ENCODE measurements at regions not wholly inside any gene's neighbourhood (a gene's known extent, or its start where the extent isn't known, plus 50 kb on each side); places are given as distances from the start of the nearest gene placed in this dataset.

GRCh38 chr2:220555961-220556630 lies 928.7 kb downstream of the SLC4A3 start:
- Mint-ChIP-seq H3K36me3 (no peaks in the 10 kb centered on the region), H3K4me1 (no peaks in the 10 kb centered on the region), H3K27ac (no peak overlapping the region), H3K4me3 (no peak overlapping the region), H3K27me3 (peaks cover 2% of the 10 kb centered on the region), H3K9me3 (no peaks in the 10 kb centered on the region)

DNA sequence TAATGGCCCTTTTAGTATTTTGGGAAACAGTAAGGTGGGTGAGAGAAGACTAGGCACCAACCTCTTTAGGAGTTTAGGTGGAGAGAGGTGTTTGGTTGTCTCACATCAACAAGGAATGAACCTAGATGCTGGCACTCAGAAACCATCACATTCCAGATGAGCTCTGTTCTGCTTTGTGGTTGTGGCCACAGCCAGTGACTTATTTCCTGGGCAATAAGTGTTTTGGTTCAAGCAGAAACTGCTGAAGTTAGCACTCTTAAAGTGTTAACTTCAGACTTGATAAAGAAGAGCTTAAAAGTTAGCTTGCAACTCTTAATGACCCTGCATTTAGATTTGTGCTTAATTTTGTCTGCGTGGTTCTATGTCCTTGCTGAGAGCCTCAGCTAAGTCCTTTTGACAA lies 929.2 kb downstream of the SLC4A3 start:
- Mint-ChIP-seq H3K27me3 (peaks cover 2% of the 10 kb centered on the region), H3K4me1 (no peaks in the 10 kb centered on the region), H3K4me3 (no peak overlapping the region), H3K9me3 (no peaks in the 10 kb centered on the region), H3K27ac (no peak overlapping the region), H3K36me3 (no peaks in the 10 kb centered on the region)

DNA sequence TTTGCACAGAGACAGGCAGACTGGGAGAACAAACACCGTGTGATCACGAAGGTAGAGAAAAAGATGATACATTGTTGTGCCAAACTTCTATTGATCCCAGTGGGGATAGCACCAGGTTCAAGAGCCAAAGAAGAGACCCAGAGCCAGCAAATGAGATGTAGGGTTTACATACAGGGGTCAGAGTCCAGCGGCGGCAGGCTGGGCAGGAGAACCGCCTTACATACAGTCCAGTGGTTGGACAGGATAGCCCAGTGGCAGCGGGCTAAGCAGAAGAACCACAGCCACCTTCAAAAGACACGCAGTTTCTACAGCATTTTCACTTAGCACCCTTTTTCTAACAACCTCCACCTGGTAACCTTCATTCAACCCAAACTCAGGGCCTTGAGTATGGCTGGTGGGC lies 932.8 kb downstream of the SLC4A3 start:
- Mint-ChIP-seq H3K9me3 (no peaks in the 10 kb centered on the region), H3K27ac (no peak overlapping the region), H3K36me3 (no peaks in the 10 kb centered on the region), H3K4me3 (no peak overlapping the region), H3K27me3 (peaks cover 2% of the 10 kb centered on the region), H3K4me1 (no peaks in the 10 kb centered on the region)

DNA sequence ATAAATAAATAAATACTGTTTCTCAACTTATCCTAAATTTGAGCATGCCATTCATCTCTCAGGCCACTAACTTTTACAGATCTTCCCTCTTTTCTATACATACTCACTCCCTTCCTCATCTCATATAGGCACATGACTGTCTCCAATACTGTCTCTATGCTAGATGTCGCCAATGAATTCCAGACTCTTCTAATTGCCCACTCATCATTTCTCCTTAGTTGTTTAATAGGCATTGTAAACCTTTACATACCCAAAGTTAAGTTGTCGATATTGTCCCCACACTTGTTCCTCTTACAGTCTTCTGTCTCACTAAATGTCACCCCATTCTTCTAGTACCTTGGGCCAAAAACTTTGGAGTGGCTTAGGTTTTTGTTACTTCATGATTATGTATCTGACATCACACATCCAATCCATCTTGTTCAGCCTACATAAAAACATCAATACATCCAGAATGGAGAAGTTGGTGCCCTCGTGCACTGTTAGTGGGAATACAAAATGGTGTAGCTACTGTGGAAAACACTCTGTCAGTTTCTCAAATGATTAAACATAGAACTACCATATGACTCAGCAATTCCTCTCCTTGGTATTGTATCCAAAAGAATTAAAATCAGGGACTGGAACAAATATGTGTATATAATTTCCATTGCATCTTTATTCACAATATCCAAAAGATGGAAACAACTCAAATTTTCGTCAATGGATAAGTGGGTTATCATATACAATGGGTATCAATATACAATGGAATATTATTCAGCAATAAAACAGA lies 935.1 kb downstream of the SLC4A3 start:
- H3K4me1 Mint-ChIP-seq = no peaks in the 10 kb centered on the region
- H3K27ac Mint-ChIP-seq = no peak overlapping the region
- H3K27me3 Mint-ChIP-seq = peaks cover 2% of the 10 kb centered on the region
- no peaks in the 10 kb centered on the region for H3K9me3 Mint-ChIP-seq
- no peak overlapping the region for H3K4me3 Mint-ChIP-seq
- H3K36me3 Mint-ChIP-seq = no peaks in the 10 kb centered on the region

- no peak overlapping the region for H3K4me3 Mint-ChIP-seq
- H3K36me3 Mint-ChIP-seq = no peaks in the 10 kb centered on the region
- no peak overlapping the region for H3K27ac Mint-ChIP-seq
- no peaks in the 10 kb centered on the region for H3K4me1 Mint-ChIP-seq
- H3K27me3 Mint-ChIP-seq = no peaks in the 10 kb centered on the region
- no peaks in the 10 kb centered on the region for H3K9me3 Mint-ChIP-seq
These were observed 940.9 kb downstream of the SLC4A3 start for GRCh38 chr2:220568296-220568695.

GRCh38 chr2:220569112-220569897 lies 941.9 kb downstream of the SLC4A3 start:
- Mint-ChIP-seq H3K4me3 (no peak overlapping the region), H3K4me1 (no peaks in the 10 kb centered on the region)

GRCh38 chr2:220572385-220572784 lies 945.0 kb downstream of the SLC4A3 start:
- no peak overlapping the region for H3K4me3 Mint-ChIP-seq
- no peaks in the 10 kb centered on the region for H3K4me1 Mint-ChIP-seq
- no peaks in the 10 kb centered on the region for H3K27me3 Mint-ChIP-seq
- H3K9me3 Mint-ChIP-seq = no peaks in the 10 kb centered on the region
- H3K36me3 Mint-ChIP-seq = no peaks in the 10 kb centered on the region
- H3K27ac Mint-ChIP-seq = no peak overlapping the region

More at GRCh38 chr2:220569112-220569897, 941.9 kb downstream of the SLC4A3 start:
- no peaks in the 10 kb centered on the region for H3K9me3 Mint-ChIP-seq
- no peak overlapping the region for H3K27ac Mint-ChIP-seq
- H3K27me3 Mint-ChIP-seq = no peaks in the 10 kb centered on the region
- no peaks in the 10 kb centered on the region for H3K36me3 Mint-ChIP-seq

DNA sequence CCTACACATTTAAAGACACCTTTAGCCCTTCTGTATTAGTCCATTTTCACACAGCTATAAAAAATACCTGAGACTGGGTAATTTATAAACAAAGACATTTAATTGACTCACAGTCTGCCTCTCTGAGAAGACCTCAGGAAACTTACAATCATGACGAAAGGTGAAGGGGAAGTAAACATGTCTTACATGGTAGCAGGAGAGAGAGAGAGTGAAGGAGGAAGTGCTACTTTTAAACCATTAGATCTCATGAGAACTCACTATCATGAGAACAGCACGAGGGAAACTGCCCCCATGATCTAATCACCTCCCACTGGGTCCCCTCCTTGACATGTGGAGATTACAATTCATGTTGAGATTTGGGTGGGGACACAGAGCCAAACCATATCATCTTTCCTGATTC lies 946.6 kb downstream of the SLC4A3 start:
- Mint-ChIP-seq H3K4me3 (no peak overlapping the region), H3K4me1 (no peaks in the 10 kb centered on the region), H3K27me3 (no peaks in the 10 kb centered on the region), H3K36me3 (no peaks in the 10 kb centered on the region), H3K9me3 (no peaks in the 10 kb centered on the region), H3K27ac (no peak overlapping the region)

DNA sequence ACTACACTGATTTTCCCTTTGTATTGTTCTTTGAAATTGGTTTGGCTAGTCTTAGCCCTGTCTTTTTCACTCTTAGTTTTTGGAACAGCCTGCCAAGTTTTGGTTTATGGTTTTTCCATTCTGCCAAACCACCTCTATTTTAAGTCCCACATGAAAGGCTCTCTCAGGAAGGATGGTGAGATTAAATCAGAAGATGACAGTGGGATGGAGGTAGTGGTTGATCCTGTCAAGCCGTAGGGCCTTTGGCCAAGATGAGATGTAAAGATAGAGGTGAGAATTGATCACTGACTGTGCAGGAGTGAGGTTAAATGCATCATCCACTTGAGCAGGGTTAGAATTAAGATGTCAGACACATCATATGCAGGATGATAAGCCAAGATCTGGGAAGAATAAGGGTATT lies 948.5 kb downstream of the SLC4A3 start:
- Mint-ChIP-seq H3K27ac (no peak overlapping the region), H3K9me3 (no peaks in the 10 kb centered on the region), H3K36me3 (no peaks in the 10 kb centered on the region), H3K4me1 (no peaks in the 10 kb centered on the region), H3K4me3 (no peak overlapping the region), H3K27me3 (no peaks in the 10 kb centered on the region)

DNA sequence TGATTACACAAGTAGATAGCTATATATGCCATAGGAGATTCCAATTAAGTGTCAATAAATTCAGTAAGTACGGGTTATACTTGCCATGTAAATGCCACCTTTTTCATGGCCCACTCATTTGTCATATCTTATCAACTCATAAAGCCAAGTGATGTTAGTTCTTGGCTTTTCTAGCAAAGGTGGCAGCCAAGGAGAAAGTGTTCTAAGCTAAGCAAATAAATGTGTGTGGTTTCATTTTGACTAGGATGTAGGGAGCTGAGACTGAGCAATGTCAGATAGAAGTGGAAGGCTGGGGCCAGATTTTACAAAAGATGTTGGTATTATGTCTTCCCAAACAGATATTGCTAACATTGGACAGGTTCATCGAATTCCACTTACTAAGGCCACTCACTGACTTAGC lies 952.0 kb downstream of the SLC4A3 start:
- Mint-ChIP-seq H3K4me3 (no peak overlapping the region), H3K27me3 (no peaks in the 10 kb centered on the region), H3K27ac (no peak overlapping the region), H3K36me3 (no peaks in the 10 kb centered on the region), H3K9me3 (no peaks in the 10 kb centered on the region), H3K4me1 (no peaks in the 10 kb centered on the region)

GRCh38 chr2:220580113-220580512 lies 952.7 kb downstream of the SLC4A3 start:
- Mint-ChIP-seq H3K9me3 (no peaks in the 10 kb centered on the region), H3K4me3 (no peak overlapping the region), H3K4me1 (no peaks in the 10 kb centered on the region), H3K27ac (no peak overlapping the region), H3K27me3 (no peaks in the 10 kb centered on the region), H3K36me3 (no peaks in the 10 kb centered on the region)

DNA sequence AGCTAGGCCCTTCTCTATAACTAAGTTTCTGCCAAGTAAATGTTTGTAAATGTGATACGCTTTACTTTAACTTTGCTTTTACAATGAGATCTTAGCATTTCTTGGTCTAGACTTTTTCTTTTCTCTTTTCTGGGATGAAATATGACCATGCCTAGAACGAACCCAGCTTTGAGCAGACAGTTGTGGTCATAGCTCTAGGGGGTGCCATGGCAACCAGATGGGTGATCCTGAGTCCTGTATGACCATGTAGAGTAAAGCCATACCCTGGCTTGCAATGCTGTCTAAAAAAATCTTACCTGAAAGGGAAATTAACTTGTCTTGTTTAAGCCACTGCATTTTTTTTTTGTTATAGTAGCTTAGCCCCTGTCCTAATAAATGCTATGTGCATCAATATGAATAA lies 956.3 kb downstream of the SLC4A3 start:
- Mint-ChIP-seq H3K4me1 (no peaks in the 10 kb centered on the region), H3K27ac (no peak overlapping the region), H3K27me3 (no peaks in the 10 kb centered on the region), H3K9me3 (no peaks in the 10 kb centered on the region), H3K36me3 (no peaks in the 10 kb centered on the region), H3K4me3 (no peak overlapping the region)

DNA sequence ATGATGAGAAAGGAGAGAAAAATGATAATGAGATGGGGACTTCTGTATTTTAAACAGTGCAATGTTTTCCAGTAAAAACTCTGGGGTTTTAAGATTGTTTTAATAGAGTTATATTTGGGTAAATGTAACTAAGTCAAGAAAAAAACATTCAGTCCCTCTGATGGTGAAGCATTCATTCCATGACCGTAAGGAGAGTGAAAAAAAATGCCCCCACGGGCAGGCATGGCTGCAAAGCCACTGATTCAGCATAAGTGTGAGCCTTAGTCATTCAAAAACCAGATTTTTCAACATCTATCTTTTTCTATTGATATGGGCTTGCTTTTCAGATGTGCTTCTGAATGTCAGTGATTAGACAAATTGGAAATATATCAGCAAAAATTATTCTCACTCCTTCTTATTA lies 957.8 kb downstream of the SLC4A3 start:
- no peaks in the 10 kb centered on the region for H3K36me3 Mint-ChIP-seq
- no peak overlapping the region for H3K27ac Mint-ChIP-seq
- H3K4me3 Mint-ChIP-seq = no peak overlapping the region
- no peaks in the 10 kb centered on the region for H3K27me3 Mint-ChIP-seq
- no peaks in the 10 kb centered on the region for H3K9me3 Mint-ChIP-seq
- H3K4me1 Mint-ChIP-seq = no peaks in the 10 kb centered on the region

- Mint-ChIP-seq H3K4me1 (no peaks in the 10 kb centered on the region), H3K36me3 (no peaks in the 10 kb centered on the region), H3K27me3 (no peaks in the 10 kb centered on the region), H3K27ac (no peak overlapping the region), H3K4me3 (no peak overlapping the region), H3K9me3 (no peaks in the 10 kb centered on the region)
These were observed 959.6 kb downstream of the SLC4A3 start for GRCh38 chr2:220586980-220587530.

DNA sequence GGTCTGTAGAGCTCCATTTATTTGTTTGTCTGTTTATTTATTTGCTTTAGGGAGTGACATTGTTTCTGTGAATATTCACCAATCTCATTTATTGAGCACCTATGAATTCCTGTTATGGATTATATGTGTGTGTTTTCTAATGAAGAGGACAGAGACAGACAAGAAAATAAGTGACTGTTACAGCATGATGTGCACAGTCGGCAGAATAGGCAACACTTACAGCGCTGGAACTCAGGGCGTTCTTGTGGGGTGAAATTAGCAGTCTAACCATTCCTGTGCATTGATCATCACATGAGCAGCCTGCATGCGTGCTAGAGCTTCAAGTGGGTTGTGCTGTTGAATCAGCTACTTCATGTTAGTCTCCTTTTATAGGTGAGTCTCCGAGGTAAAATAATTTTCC lies 960.7 kb downstream of the SLC4A3 start:
- Mint-ChIP-seq H3K9me3 (no peaks in the 10 kb centered on the region), H3K4me1 (no peaks in the 10 kb centered on the region), H3K36me3 (no peaks in the 10 kb centered on the region), H3K4me3 (no peak overlapping the region), H3K27me3 (no peaks in the 10 kb centered on the region), H3K27ac (no peak overlapping the region)

- Mint-ChIP-seq H3K9me3 (no peaks in the 10 kb centered on the region), H3K27me3 (no peaks in the 10 kb centered on the region), H3K4me1 (no peaks in the 10 kb centered on the region), H3K27ac (no peak overlapping the region), H3K4me3 (no peak overlapping the region), H3K36me3 (no peaks in the 10 kb centered on the region)
These were observed 963.0 kb downstream of the SLC4A3 start for GRCh38 chr2:220590476-220590875.
